ENCODE measurements at regions not wholly inside any gene's neighbourhood (a gene's known extent, or its start where the extent isn't known, plus 50 kb on each side); places are given as distances from the start of the nearest gene placed in this dataset.

- WGBS, 2 experiments (ENCODE audit: extremely low coverage in 1 of 2, insufficient coverage in 1 of 2, insufficient read length in 1 of 2, insufficient replicate concordance in 2 of 2, low coverage in 1 of 2, low lambda C conversion rate in 2 of 2, missing lambda C conversion rate in 1 of 2): 94% methylated on average over 2 of the region's 2 CpGs; no CpG with 5 or more reads in 1 of the 2 experiments
- TF ChIP-seq KDM1A (IDR thresholded peaks at IDR 0.05; ENCODE audit: borderline replicate concordance, low read length) (no peak), GABPA (IDR thresholded peaks at IDR 0.05; ENCODE audit: borderline replicate concordance, insufficient read depth, low read length) (no peak), POLR2A (IDR thresholded peaks at IDR 0.05; ENCODE audit: control extremely low read depth in 1 of 2, low read depth in 2 of 2, low read length in 2 of 2) (no peak), RXRA (IDR thresholded peaks at IDR 0.05; ENCODE audit: insufficient read depth, low read depth, low read length) (no peak), KDM4A (IDR thresholded peaks at IDR 0.05; ENCODE audit: low read depth, low read length, severe bottlenecking) (no peak), BCL11A (IDR thresholded peaks at IDR 0.05; ENCODE audit: low read depth in 2 of 2, low read length in 2 of 2) (no peak), ATF2 (IDR thresholded peaks at IDR 0.05; ENCODE audit: low read length) (no peak), CHD2 (IDR thresholded peaks at IDR 0.05; ENCODE audit: low read length) (no peak), KDM5A (IDR thresholded peaks at IDR 0.05; ENCODE audit: low read length) (no peak)
These were observed 1396.8 kb downstream of the LRRC4C start for GRCh38 chr11:40062616-40063015.

More at GRCh38 chr11:40062616-40063015, 1396.8 kb downstream of the LRRC4C start:
- H3K79me2 ChIP-seq (ENCODE audit: control insufficient read depth in 1 of 2, insufficient read depth in 2 of 2, low read length in 2 of 2): no peaks in the 10 kb centered on the region
- no peak overlapping the region; the same call in 1 of the 2 replicates for H2BK15ac ChIP-seq (ENCODE audit: low read length)
- H3K4me3 ChIP-seq (ENCODE audit: extremely low read depth in 1 of 4, insufficient read depth in 2 of 4, low read depth in 3 of 4, low read length in 4 of 4): no peak overlapping the region
- H3K23ac ChIP-seq (ENCODE audit: insufficient read length): no peak overlapping the region
- H3K36me3 ChIP-seq (ENCODE audit: control insufficient read depth in 2 of 4, insufficient read depth in 4 of 4, low read length in 3 of 4): no peaks in the 10 kb centered on the region
- no peak for FAIRE-seq
- H3K9me3 ChIP-seq (ENCODE audit: insufficient read depth in 2 of 2, low read depth in 1 of 2, low read length in 1 of 2): no peaks in the 10 kb centered on the region
- H3K4me2 ChIP-seq (ENCODE audit: insufficient read depth in 1 of 2, low read depth in 2 of 2, low read length in 2 of 2): no peak overlapping the region
- H3K4ac ChIP-seq (replicated peaks; ENCODE audit: insufficient read length, low read depth, low read length): no peak overlapping the region
- no peak overlapping the region for H4K8ac ChIP-seq (ENCODE audit: extremely low read depth, insufficient read depth, low read length)
- no peak overlapping the region for H3K14ac ChIP-seq (ENCODE audit: insufficient read length)
- ChIA-PET POLR2A (ENCODE audit: partially characterized antibody) (no interaction called here), CTCF (ENCODE audit: partially characterized antibody) (no interaction called here)
- H2BK120ac ChIP-seq (replicated peaks; ENCODE audit: low read depth, low read length): no peak overlapping the region
- no peak overlapping the region for H4K5ac ChIP-seq (ENCODE audit: insufficient read length, low read depth, low read length)
- H3K18ac ChIP-seq (ENCODE audit: extremely low read depth, low read length): no peak overlapping the region
- H3K27ac ChIP-seq (ENCODE audit: low read depth, low read length): no peak overlapping the region
- no peak overlapping the region for H2AFZ ChIP-seq (ENCODE audit: low read length)
- no peaks in the 10 kb centered on the region for H3K23me2 ChIP-seq (ENCODE audit: low read depth, low read length)
- H3K9ac ChIP-seq (replicated peaks in 1 of 4; ENCODE audit: extremely low read depth in 1 of 4, low read depth in 3 of 4, low read length in 3 of 4): no peak overlapping the region
- no peak overlapping the region for H4K91ac ChIP-seq (replicated peaks; ENCODE audit: insufficient read length, low read length)
- no peak overlapping the region for H2BK12ac ChIP-seq (ENCODE audit: low read depth, low read length)
- no peaks in the 10 kb centered on the region for H4K20me1 ChIP-seq (replicated peaks in 1 of 2; ENCODE audit: control insufficient read depth in 1 of 2, insufficient read depth in 2 of 2, low read length in 2 of 2)
- no peaks in the 10 kb centered on the region for H3K27me3 ChIP-seq (replicated peaks in 1 of 4; ENCODE audit: control insufficient read depth in 3 of 4, extremely low read depth in 1 of 4, insufficient read depth in 3 of 4, low read length in 3 of 4)
- DNase-seq (ENCODE audit: low read depth in 1 of 2, low spot score in 2 of 2): no peak
- H2BK20ac ChIP-seq (ENCODE audit: low read length): no peak overlapping the region
- H3K56ac ChIP-seq (replicated peaks; ENCODE audit: insufficient read length, low read depth, low read length): no peak overlapping the region
- H3K79me1 ChIP-seq (ENCODE audit: low read depth, low read length): no peaks in the 10 kb centered on the region
- no peak overlapping the region for H2BK5ac ChIP-seq (ENCODE audit: low read depth, low read length)
- no peak overlapping the region for H2AK5ac ChIP-seq (ENCODE audit: low read depth, low read length)
- peaks cover 0 to 2% (median 0%) of the 10 kb centered on the region in 4 experiments; a peak in 1 of 7 replicates for H3K4me1 ChIP-seq (replicated peaks in 1 of 4; ENCODE audit: control insufficient read depth in 3 of 4, insufficient read depth in 4 of 4, low read length in 3 of 4)
